HepG2 (cell line): ENCODE measurements at regions not wholly inside any gene's neighbourhood (a gene's known extent, or its start where the extent isn't known, plus 50 kb on each side); places are given as distances from the start of the nearest gene placed in this dataset.
A peak's percentile ranks its signal among the peaks of the same experiment; 100 is the strongest.

Experiments
- ATAC-seq: fragments of 200-7000 bp; cut with Tn5 transposase; 3 replicates; pipeline ENCODE4 v1.9.1; 2020; ENCODE audit warnings: mild to moderate bottlenecking, moderate library complexity
- BruUV-seq: library from RNA; stranded (reverse); fragments of 400-500 nt; replicated peaks from 2 replicates; lab custom pipeline; 2021; lab: Mats Ljungman, UMichigan
- CTCF ChIA-PET: fragments of 300-600 bp; formaldehyde crosslinking; extraction: SDS; loops from one replicate; lab custom pipeline; 2021; ENCODE audit warnings: low total read pairs, inconsistent platforms, low intra/inter-chr PET ratio; lab: Yijun Ruan, JAX
- POLR2A ChIA-PET: fragments of 350-600 bp; sonication (Branson Sonifier 250); formaldehyde crosslinking; loops from one replicate; lab custom pipeline; 2020; ENCODE audit warnings: antibody characterized with exemption, inconsistent platforms; lab: Yijun Ruan, JAX
- DNase-seq: peaks from one replicate; pipeline ENCODE4 v3.0.0-alpha.2; 2015; ENCODE audit warnings: low spot score
- FAIRE-seq: peaks from 3 replicates; lab custom pipeline; 2011; peaks lifted over from hg19 to GRCh38; lab: Jason Lieb, UNC
- H2AFZ ChIP-seq: one replicate; pipeline ENCODE4 v1.6.1; 2011; ENCODE audit warnings: low read length, inconsistent platforms
- H3K27ac ChIP-seq: fragments of 300-600 bp; 3 replicates; pipeline ENCODE4 v1.8.0; 2011; ENCODE audit warnings: mixed run types, mild to moderate bottlenecking, mixed read lengths, low read length, inconsistent platforms; ENCODE audit not compliant: insufficient read depth; ENCODE audit errors: extremely low read length
- H3K27me3 ChIP-seq, 2 experiments: fragments of 200-600 bp in 1 of 2; 2 replicates in 1 of 2; 3 replicates in 1 of 2; pipeline versions ENCODE4 v1.6.0 to v1.8.0; 2011; ENCODE audit warnings: low read length in 2 of 2, mild to moderate bottlenecking in 2 of 2, moderate library complexity in 2 of 2, inconsistent platforms in 1 of 2; ENCODE audit not compliant: insufficient read depth in 2 of 2, control insufficient read depth in 1 of 2
- H3K36me3 ChIP-seq, 2 experiments: fragments of 200-600 bp in 1 of 2; replicated peaks in 1 of 2; 2 replicates in 1 of 2; 3 replicates in 1 of 2; pipeline versions ENCODE4 v1.5.1 to v1.8.0; 2011; ENCODE audit warnings: low read length in 2 of 2, inconsistent platforms in 1 of 2; ENCODE audit not compliant: insufficient read depth in 2 of 2, control insufficient read depth in 1 of 2
- H3K4me1 ChIP-seq: 2 replicates; pipeline ENCODE4 v1.5.1; 2012; ENCODE audit warnings: low read length, inconsistent platforms; ENCODE audit not compliant: insufficient read depth
- H3K4me2 ChIP-seq: 2 replicates; pipeline ENCODE4 v1.6.0; 2011; ENCODE audit warnings: low read depth, low read length, inconsistent platforms
- H3K4me3 ChIP-seq, 3 experiments: fragments of 200-600 bp in 1 of 3; sonication (generic), shearing (Covaris generic) in 1 of 3; replicated peaks in 1 of 3; 2 replicates each; pipeline ENCODE4 v1.5.1; 2011 to 2016; ENCODE audit warnings: low read length in 3 of 3, inconsistent platforms in 2 of 3, low read depth in 2 of 3, mild to moderate bottlenecking in 2 of 3, control low read depth in 1 of 3, mixed read lengths in 1 of 3; ENCODE audit not compliant: insufficient read depth in 1 of 3
- H3K79me2 ChIP-seq: one replicate; pipeline ENCODE4 v1.6.1; 2011; ENCODE audit warnings: low read length, inconsistent platforms; ENCODE audit not compliant: insufficient read depth
- H3K9ac ChIP-seq: 2 replicates; pipeline ENCODE4 v1.6.0; 2011; ENCODE audit warnings: mild to moderate bottlenecking, low read depth, low read length, inconsistent platforms; ENCODE audit not compliant: insufficient read depth
- H3K9me3 ChIP-seq: 2 replicates; pipeline ENCODE4 v1.5.1; 2012; ENCODE audit warnings: mild to moderate bottlenecking, low read length
- H4K20me1 ChIP-seq: 2 replicates; pipeline ENCODE4 v1.6.0; 2011; ENCODE audit warnings: inconsistent platforms, mild to moderate bottlenecking, low read length, moderate library complexity; ENCODE audit not compliant: insufficient read depth
- MIER2 ChIP-seq: IDR thresholded peaks from 2 replicates; pipeline ENCODE4 v1.6.1; 2016; ENCODE audit warnings: missing biosample characterization, missing genetic modification reagents
- MZF1 ChIP-seq: sonication (generic); formaldehyde crosslinking; IDR thresholded peaks from 2 replicates; pipeline ENCODE4 v1.8.1; 2023; ENCODE audit warnings: mild to moderate bottlenecking, missing genetic modification reagents, borderline replicate concordance
- PAF1 ChIP-seq: IDR thresholded peaks from 2 replicates; pipeline ENCODE4 v1.6.1; 2016; ENCODE audit warnings: missing genetic modification reagents, missing compliant biosample characterization
- RFX3 ChIP-seq: IDR thresholded peaks from 2 replicates; pipeline ENCODE4 v1.6.1; 2016; ENCODE audit warnings: missing biosample characterization, missing genetic modification reagents
- TFAP4 ChIP-seq: sonication (generic); IDR thresholded peaks from 2 replicates; pipeline ENCODE4 v1.6.1; 2016; ENCODE audit warnings: low read depth, borderline replicate concordance
- ZBTB34 ChIP-seq: sonication (generic); formaldehyde crosslinking; IDR thresholded peaks from 2 replicates; pipeline ENCODE4 v1.8.0; 2022; ENCODE audit warnings: mild to moderate bottlenecking, missing genetic modification reagents
- WGBS: methylation state at CpG from one replicate; pipeline ENCODE4 v1.1.6; 2017; ENCODE audit warnings: low lambda C conversion rate; 5-methylcytosine and 5-hydroxymethylcytosine counted together
- in situ Hi-C: cut with HindIII; loops from 2 replicates; pipeline ENCODE4 v1.10.0; 2017; ENCODE audit warnings: low pct_unique_long_range_greater_than_20kb; ENCODE audit not compliant: extremely low pct_ligation_motif_present
- intact Hi-C: fragments of 100-400 bp; cut with micrococcal nuclease; formaldehyde crosslinking; loops from one replicate; pipeline ENCODE4 v1.10.0; 2022; ENCODE audit not compliant: unreplicated experiment
- TF ChIP-seq, protein P1 (sequence below): sonication (generic); formaldehyde crosslinking; IDR thresholded peaks from 2 replicates; pipeline ENCODE4 v1.8.0; 2023; ENCODE audit warnings: mild to moderate bottlenecking, missing genetic modification reagents
- TF ChIP-seq, protein P2 (sequence below): sonication (generic); formaldehyde crosslinking; IDR thresholded peaks from 2 replicates; pipeline ENCODE4 v1.5.0; 2020; ENCODE audit warnings: missing genetic modification reagents

DNA sequence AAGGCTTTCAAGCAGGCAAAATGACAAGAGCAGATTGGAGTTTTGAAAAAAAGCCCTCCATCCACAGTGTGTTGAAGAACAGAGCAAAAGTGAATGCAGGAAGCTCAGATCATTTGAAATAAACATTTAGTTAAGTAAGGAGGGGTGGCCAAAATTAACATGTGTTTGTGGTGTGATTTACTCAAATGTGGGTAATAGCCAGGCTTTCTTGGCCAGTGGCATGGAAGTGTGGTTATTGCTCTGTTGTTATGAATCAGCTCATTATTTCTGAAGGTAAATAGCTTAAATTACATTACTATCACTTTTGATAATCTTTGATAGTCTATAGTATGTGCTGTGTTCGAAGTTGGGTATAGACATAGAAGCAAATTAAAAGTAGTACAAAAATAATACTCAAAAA lies 485.9 kb downstream of the LMO4 start (continued):
- TF ChIP-seq, protein P1, sequence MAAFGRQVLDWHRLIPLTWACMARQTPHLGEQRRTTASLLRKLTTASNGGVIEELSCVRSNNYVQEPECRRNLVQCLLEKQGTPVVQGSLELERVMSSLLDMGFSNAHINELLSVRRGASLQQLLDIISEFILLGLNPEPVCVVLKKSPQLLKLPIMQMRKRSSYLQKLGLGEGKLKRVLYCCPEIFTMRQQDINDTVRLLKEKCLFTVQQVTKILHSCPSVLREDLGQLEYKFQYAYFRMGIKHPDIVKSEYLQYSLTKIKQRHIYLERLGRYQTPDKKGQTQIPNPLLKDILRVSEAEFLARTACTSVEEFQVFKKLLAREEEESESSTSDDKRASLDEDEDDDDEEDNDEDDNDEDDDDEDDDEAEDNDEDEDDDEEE (CRISPR knock-in tag): no peak
- TF ChIP-seq PAF1 (CRISPR knock-in tag): no peak
- no peak for TF ChIP-seq MZF1
- TF ChIP-seq, protein P2, sequence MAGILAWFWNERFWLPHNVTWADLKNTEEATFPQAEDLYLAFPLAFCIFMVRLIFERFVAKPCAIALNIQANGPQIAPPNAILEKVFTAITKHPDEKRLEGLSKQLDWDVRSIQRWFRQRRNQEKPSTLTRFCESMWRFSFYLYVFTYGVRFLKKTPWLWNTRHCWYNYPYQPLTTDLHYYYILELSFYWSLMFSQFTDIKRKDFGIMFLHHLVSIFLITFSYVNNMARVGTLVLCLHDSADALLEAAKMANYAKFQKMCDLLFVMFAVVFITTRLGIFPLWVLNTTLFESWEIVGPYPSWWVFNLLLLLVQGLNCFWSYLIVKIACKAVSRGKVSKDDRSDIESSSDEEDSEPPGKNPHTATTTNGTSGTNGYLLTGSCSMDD (CRISPR knock-in tag): no peak
- no peak for TF ChIP-seq ZBTB34
- no peak for TF ChIP-seq MIER2 (CRISPR knock-in tag)

DNA sequence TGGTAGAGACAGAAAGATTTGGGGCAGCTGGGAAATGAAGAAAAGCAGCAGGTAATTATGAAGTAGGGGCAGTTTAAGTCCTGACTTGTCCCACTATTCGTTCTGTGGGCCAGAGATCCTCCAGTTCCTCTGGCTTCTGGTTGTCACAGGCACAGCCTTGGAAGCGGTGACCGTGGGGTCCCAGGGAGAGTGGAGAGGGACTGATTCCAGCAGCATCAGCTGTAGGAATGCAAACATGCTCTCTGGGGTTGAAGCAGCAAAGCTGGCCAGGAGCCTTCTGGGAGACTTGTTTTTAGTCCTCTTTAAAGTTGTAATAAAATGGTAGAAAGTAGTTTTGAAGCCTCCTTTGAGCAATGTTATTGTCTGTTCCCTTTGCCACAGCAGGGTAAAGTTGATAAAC lies 488.0 kb downstream of the LMO4 start:
- ATAC-seq: no peak; the same call in 2 of the 3 replicates
- BruUV-seq: no TSS peak

More for the DNA sequence above, 488.0 kb downstream of the LMO4 start:
- DNase-seq: no peak
- Histone ChIP-seq H3K27ac (no peak overlapping the region), H2AFZ (no peak overlapping the region), H3K9ac (no peak overlapping the region), H3K36me3 (no peaks in the 10 kb centered on the region), H3K79me2 (no peaks in the 10 kb centered on the region), H3K4me3 (no peak overlapping the region), H3K9me3 (no peaks in the 10 kb centered on the region), H3K4me1 (no peaks in the 10 kb centered on the region), H4K20me1 (no peaks in the 10 kb centered on the region), H3K4me2 (no peak overlapping the region), H3K27me3 (no peaks in the 10 kb centered on the region)
- 15% methylated on average over 3 of the region's 3 CpGs for WGBS
- TF ChIP-seq RFX3: no peak
- TF ChIP-seq TFAP4: peak; percentile 43; the same call in 1 of the 2 replicates
- FAIRE-seq: no peak
- intact Hi-C loops: no loop called here
- ChIA-PET POLR2A (no interaction called here), CTCF (no interaction called here)
- in situ Hi-C loops: no loop called here
